IPS DF 6.9 (cell line): ENCODE measurements at regions not wholly inside any gene's neighbourhood (a gene's known extent, or its start where the extent isn't known, plus 50 kb on each side); places are given as distances from the start of the nearest gene placed in this dataset.

ENCODE experiments used
- DNase-seq: peaks from one replicate; pipeline ENCODE4 v3.0.0-alpha.2; 2013; ENCODE audit warnings: low read depth, low spot score
- H3K27ac ChIP-seq: one replicate; pipeline ENCODE4 v1.5.1; 2013; ENCODE audit warnings: low read length, control low read depth
- H3K27me3 ChIP-seq: 2 replicates; pipeline ENCODE4 v1.6.1; 2013; ENCODE audit warnings: mild to moderate bottlenecking, low read length; ENCODE audit not compliant: control insufficient read depth, insufficient read depth
- H3K36me3 ChIP-seq: 2 replicates; pipeline ENCODE4 v1.6.1; 2013; ENCODE audit warnings: low read length; ENCODE audit not compliant: control insufficient read depth, insufficient read depth
- H3K4me1 ChIP-seq: 2 replicates; pipeline ENCODE4 v1.6.1; 2013; ENCODE audit warnings: low read length; ENCODE audit not compliant: control insufficient read depth, insufficient read depth
- H3K4me3 ChIP-seq: 2 replicates; pipeline ENCODE4 v1.5.1; 2013; ENCODE audit warnings: mild to moderate bottlenecking, low read length
- H3K9me3 ChIP-seq: 2 replicates; pipeline ENCODE4 v1.6.1; 2013; ENCODE audit warnings: low read length, inconsistent platforms; ENCODE audit not compliant: control insufficient read depth, insufficient read depth
- WGBS: extraction: QIAGEN DNeasy Blood & Tissue Kit; methylation state at CpG from one replicate; pipeline ENCODE4 v1.1.7; 2013; ENCODE audit warnings: mixed read lengths, missing lambda C conversion rate; ENCODE audit not compliant: insufficient read length, insufficient coverage; 5-methylcytosine and 5-hydroxymethylcytosine counted together

DNA sequence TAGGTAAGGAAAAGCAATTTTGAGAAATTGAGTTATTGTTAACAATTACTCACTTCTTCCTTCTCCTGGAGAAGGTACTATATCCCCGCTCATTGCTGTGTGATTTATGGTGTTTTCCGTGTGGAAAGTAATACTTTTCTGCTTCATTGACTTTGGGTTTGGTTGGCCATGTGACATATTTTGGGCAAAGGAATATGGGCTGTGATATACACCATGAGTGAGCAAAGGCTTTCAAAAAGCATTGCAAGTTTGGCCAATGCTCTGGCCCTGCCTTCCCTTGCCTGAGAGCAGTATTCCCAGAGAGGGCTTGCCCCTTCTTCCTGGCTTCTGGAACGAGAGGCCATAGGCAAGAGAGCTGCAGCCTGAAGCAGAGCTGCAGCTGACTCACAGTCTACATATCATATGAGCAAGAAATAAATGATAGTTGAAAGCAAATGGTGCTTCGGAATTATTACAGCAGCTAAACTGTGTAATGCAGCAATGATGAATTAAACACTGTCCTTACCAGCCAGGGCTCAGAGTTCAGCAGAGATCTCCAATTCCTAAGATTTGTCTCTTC, 216.8 kb upstream of the CD96 start:
- no peak overlapping the region for H3K27ac ChIP-seq
- no peaks in the 10 kb centered on the region for H3K36me3 ChIP-seq
- no peak for DNase-seq
- no peak overlapping the region for H3K4me3 ChIP-seq
- no peaks in the 10 kb centered on the region for H3K9me3 ChIP-seq
- H3K27me3 ChIP-seq: no peaks in the 10 kb centered on the region; the same call in 1 of the 2 replicates
- WGBS: no CpG with 5 or more reads among the region's 4 CpGs
- H3K4me1 ChIP-seq: no peaks in the 10 kb centered on the region

DNA sequence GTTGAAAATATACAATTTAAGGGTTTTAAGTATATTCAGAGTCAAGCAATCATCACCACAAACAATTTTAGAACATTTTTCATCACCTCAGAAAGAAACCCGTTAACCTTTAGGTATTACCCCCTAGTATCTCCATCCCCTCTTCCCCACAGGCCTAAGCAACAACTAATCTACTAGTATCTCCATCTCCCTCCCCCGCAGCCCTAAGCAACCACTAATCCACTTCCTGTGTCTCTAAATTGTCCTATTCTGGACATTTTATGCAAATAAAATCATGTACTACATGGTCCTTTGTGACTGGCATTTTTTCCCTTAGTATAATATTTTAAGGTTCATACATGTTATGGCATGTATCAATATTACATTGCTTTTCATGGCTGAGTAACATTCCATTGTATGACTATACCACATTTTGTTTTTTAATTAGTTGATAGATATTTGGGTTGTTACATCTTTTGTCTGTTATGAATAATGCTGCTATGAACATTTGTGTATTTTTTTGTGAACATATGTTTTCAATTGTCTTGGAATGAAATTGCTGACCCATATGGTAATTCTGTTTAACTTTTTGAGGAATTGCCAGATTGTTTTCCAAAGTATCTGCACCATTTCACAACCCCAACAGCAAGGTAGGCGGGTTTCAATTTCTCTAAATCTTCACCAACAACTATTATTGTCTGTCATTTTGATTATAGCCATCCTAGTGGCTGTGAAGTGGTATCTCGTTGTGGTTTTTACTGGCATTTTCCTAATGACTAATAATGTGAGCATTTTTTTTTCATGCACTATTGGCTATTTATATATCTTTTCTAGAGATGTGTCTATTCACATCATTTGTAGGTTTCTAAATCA, 215.6 kb upstream of the CD96 start:
- Histone ChIP-seq H3K4me1 (no peaks in the 10 kb centered on the region), H3K27ac (no peak overlapping the region), H3K4me3 (no peak overlapping the region), H3K27me3 (no peaks in the 10 kb centered on the region; the same call in 1 of the 2 replicates), H3K36me3 (no peaks in the 10 kb centered on the region), H3K9me3 (no peaks in the 10 kb centered on the region)
- WGBS: no CpG with 5 or more reads among the region's 4 CpGs
- no peak for DNase-seq

DNA sequence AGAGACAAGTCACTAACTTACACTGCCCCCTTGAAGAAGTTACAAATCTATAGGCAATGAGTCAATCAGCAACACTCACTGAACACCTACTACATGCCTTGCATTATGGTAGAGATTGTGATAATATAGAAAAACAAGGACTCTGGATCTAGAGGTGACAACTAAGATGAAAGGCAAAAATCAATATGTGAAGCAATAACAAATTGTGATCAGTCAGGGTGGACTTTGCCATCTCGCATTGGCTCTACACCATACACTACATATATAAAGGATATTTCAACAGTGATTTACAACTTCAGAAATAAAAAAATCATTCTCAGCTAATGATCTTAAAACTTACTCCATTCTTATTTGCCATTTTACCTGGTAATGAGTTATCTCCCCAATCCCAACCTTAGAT, 210.7 kb upstream of the CD96 start:
- Histone ChIP-seq H3K4me1 (no peaks in the 10 kb centered on the region; the same call in 1 of the 2 replicates), H3K36me3 (no peaks in the 10 kb centered on the region), H3K4me3 (no peak overlapping the region), H3K27ac (no peak overlapping the region), H3K9me3 (no peaks in the 10 kb centered on the region), H3K27me3 (no peaks in the 10 kb centered on the region; the same call in 1 of the 2 replicates)
- no CpG with 5 or more reads among the region's 1 CpG for WGBS
- no peak for DNase-seq

DNA sequence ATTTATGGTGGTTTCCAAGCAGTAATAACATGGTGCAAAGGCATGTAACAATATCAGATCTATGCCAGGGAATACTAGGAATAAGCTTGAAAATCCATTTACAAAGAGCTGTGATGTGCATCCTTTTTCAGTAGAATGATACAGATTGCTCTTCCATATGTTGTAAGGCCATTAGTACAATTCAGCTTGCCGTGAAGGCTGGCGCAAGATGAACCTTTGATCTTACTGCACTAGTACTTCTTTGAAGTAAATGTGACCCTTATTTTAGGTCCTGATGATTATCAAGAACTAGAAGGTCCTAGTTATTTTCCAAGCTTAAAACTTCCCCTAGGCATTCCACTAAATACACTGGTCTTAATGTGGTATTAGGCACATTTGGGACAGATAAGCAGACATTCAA, 210.1 kb upstream of the CD96 start:
- Histone ChIP-seq H3K9me3 (no peaks in the 10 kb centered on the region), H3K4me1 (no peaks in the 10 kb centered on the region; the same call in 1 of the 2 replicates), H3K36me3 (no peaks in the 10 kb centered on the region), H3K4me3 (no peak overlapping the region), H3K27ac (no peak overlapping the region), H3K27me3 (no peaks in the 10 kb centered on the region; the same call in 1 of the 2 replicates)
- WGBS: no CpG with 5 or more reads among the region's 2 CpGs
- no peak for DNase-seq

DNA sequence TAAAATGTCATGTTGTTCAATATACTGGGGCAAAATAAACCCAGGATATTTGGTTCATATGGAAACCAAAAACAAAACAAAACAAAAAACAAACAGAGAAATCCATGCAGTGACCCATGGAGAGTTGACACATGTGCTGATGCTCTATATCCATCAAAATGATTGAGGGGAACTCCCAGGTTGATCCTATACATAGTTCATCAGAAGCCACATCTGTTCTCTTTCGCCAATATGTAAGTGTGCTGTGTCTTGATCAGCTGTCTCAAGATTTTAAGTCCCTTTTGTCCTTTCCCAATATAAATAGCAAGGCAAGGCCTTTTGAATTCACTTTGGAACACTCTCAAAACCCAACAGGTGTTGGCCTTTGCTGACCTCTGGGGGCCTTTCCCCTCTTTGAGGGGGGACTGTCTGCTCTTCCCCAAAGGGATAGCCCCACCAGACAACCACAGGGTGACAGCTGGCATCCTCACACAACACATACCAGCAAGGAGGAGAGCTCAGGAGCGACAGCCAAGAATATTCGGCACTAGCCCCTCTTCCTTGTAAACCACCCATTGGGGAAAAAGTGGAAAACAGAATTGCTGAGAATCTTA, 209.4 kb upstream of the CD96 start:
- Histone ChIP-seq H3K36me3 (no peaks in the 10 kb centered on the region), H3K4me3 (no peak overlapping the region), H3K9me3 (no peaks in the 10 kb centered on the region), H3K27me3 (no peaks in the 10 kb centered on the region; the same call in 1 of the 2 replicates), H3K4me1 (no peaks in the 10 kb centered on the region; the same call in 1 of the 2 replicates), H3K27ac (no peak overlapping the region)
- no CpG with 5 or more reads among the region's 3 CpGs for WGBS
- DNase-seq: no peak

DNA sequence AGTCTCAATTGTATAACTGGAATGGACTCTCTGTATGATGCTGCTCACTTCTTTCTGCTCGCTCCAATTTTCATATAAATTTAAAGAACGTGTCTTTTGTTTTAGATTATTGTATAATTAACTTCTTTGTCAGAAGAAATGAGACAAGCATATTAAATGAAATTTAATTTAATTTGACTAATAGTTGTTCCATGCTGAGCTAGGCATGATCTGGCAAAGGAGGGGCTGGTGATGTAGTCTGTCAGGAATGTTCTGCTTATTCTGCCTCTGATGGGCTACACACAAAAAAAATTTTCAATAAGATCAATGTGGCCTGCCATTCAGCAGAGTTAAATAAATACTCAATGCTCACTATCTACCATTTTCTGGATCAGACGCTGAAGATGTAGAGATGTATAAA, 208.4 kb upstream of the CD96 start:
- no CpG with 5 or more reads among the region's 3 CpGs for WGBS
- no peaks in the 10 kb centered on the region; the same call in 1 of the 2 replicates for H3K4me1 ChIP-seq
- H3K36me3 ChIP-seq: no peaks in the 10 kb centered on the region
- no peak overlapping the region for H3K4me3 ChIP-seq
- H3K27me3 ChIP-seq: no peaks in the 10 kb centered on the region
- no peaks in the 10 kb centered on the region for H3K9me3 ChIP-seq
- H3K27ac ChIP-seq: no peak overlapping the region
- no peak for DNase-seq

DNA sequence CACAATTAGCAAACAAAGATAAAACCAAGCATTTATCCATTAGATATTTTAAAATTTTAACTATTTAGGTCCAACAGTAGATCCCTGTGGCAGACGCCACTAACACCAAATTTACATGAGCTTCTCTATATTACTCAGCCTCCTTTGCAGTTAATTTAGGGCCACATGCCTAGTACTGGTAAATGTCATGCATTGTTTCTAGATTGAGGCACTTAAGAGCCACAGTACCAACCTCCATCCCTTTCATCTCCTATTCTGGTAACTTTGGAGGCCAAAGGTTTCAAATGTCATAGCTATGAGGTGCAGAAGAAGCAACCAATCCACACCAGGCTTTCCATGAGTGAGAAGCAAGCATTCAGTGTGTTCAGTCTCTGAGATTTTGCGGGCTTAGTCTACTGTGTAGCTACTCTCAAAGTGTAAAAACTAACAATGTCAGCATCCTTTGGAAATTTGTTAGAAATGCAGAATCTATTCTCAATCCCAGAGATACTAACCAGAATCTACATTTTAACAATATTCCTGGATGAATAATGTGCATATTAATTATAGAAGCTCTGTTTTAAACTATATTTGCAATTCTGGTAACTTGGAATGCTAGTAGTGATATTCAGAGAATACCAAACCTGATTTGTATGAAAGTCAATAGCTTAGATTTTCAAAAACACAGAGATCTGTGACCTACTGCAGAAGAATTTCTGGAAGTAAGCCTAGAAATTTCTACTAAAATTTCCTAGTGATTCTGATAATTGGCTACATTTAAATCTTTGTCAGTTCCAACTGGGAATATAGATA, 206.3 kb upstream of the CD96 start:
- Histone ChIP-seq H3K4me1 (no peaks in the 10 kb centered on the region; the same call in 1 of the 2 replicates), H3K4me3 (no peak overlapping the region), H3K27me3 (no peaks in the 10 kb centered on the region), H3K36me3 (no peaks in the 10 kb centered on the region), H3K27ac (no peak overlapping the region), H3K9me3 (no peaks in the 10 kb centered on the region)
- DNase-seq: no peak
- WGBS: no CpG with 5 or more reads among the region's 2 CpGs

DNA sequence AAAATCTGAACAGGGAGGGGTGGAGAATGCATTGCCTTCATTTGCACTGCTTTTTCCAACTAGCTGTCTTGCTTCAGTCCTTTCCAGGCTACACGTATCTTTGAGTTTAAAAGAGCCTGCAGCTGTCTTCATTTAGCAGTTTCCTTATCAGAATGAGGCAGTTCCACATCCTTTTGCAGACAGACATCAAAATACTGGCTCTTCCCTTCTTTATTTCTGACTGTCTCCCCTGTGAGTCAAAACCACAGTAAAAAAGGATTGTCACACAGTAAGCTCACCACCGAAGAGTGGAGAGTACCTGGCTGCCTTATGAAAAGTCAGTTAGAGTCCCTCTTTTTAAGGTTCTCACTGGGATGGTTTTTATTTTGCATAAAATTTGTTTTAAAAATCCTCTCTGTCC, 205.5 kb upstream of the CD96 start:
- Histone ChIP-seq H3K9me3 (no peaks in the 10 kb centered on the region), H3K4me1 (no peaks in the 10 kb centered on the region; the same call in 1 of the 2 replicates), H3K27ac (no peak overlapping the region), H3K4me3 (no peak overlapping the region), H3K27me3 (no peaks in the 10 kb centered on the region), H3K36me3 (no peaks in the 10 kb centered on the region)
- DNase-seq: no peak
- no CpG with 5 or more reads among the region's 2 CpGs for WGBS

DNA sequence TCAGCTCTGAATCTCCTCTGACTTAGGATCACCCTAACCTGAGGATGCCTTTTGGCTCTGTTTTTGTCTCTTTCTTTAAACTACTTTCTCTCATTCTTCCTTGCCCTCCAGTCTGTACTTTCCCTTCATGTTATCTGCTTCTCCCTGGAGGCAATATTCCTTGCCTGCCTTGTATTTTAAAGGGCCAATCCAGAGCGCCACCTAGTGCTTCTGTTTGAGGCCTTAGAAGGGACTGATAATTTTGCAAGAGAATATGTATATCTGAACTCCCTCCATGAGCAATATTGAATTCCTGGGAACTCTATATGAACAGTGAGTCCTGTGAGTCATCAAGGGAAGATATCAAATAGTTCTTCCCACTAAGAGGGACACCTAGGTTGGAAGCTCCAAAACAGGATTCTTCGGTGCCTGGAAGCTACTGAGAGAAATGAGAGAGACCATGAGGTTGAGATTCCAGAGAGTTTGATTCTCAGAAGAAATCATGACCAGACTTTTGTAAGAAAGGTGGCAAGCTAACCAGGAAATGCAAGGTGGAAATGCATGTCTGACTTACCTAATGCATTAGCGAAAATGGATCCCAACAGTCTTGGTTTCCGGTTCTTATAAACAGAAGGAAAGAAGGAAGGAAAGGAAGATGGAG, 203.8 kb upstream of the CD96 start:
- peak; percentile 22 for DNase-seq
- Histone ChIP-seq H3K4me1 (no peaks in the 10 kb centered on the region), H3K9me3 (no peaks in the 10 kb centered on the region), H3K36me3 (no peaks in the 10 kb centered on the region), H3K4me3 (no peak overlapping the region), H3K27ac (no peak overlapping the region), H3K27me3 (no peaks in the 10 kb centered on the region)
- no CpG with 5 or more reads among the region's 4 CpGs for WGBS

DNA sequence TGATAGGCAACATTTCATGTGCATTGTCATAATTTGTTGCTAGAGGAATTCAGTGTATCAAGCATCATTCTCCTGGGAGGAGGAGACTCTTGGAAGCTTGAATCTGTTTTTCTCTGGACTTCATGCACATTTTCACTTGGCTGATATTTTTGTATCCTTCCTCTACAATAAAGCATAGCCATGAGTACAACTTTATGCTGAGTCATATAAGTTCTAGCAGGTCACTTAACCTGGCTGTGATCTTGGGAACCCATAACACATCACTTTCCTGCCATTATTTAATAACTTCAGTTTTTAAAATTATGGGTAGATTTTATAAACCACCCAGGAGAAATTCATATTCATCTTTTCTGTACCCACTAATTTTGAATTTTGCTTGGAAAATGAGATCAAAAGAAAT, 203.0 kb upstream of the CD96 start:
- H3K4me3 ChIP-seq: no peak overlapping the region
- no peaks in the 10 kb centered on the region for H3K9me3 ChIP-seq
- H3K27ac ChIP-seq: no peak overlapping the region
- no peaks in the 10 kb centered on the region for H3K36me3 ChIP-seq
- no peaks in the 10 kb centered on the region for H3K27me3 ChIP-seq
- H3K4me1 ChIP-seq: no peaks in the 10 kb centered on the region
- DNase-seq: no peak
